ENCODE measurements at regions not wholly inside any gene's neighbourhood (a gene's known extent, or its start where the extent isn't known, plus 50 kb on each side); places are given as distances from the start of the nearest gene placed in this dataset.

GRCh38 chr4:42271096-42271495 lies 118.6 kb upstream of the BEND4 start:
- ATAC-seq (ENCODE audit: low FRiP score in 2 of 2) (no peak), DNase-seq (no peak)
- TF ChIP-seq POLR2A (IDR thresholded peaks at IDR 0.05) (no peak), POLR2AphosphoS5 (IDR thresholded peaks at IDR 0.05) (no peak), EP300 (IDR thresholded peaks at IDR 0.05) (no peak), CTCF (IDR thresholded peaks at IDR 0.05) (no peak)
- Histone ChIP-seq H3K4me1 (no peaks in the 10 kb centered on the region), H3K4me3 (no peak overlapping the region), H3K27me3 (no peaks in the 10 kb centered on the region), H3K27ac (no peak overlapping the region), H3K9me3 (no peaks in the 10 kb centered on the region), H3K36me3 (no peaks in the 10 kb centered on the region)
- WGBS, 2 donors, result 95 to 97% methylated on average over 3 of the region's 3 CpGs

DNA sequence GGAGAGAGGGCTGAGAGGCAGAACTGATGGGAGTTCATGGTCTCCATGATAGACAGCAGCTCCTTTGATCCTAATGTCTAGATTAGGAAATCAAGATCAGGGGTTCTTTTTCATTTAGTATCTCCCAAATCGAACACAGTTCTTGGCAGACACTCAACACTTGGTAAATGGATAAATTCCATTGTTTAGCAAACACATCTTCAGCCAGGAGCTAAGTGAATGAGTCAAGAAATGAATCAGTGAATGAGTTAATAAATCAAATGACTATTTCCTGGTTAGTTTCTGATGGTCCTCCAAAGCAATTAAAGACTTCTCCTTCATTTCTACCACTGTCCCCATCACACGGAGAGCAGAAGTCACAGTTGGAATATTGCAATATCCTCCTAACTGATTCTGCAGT lies 120.0 kb upstream of the SHISA3 start:
- no peak for TF ChIP-seq POLR2AphosphoS5 (IDR thresholded peaks at IDR 0.05)
- peaks cover 0 to 8% (median 3%) of the 10 kb centered on the region in 4 donors for H3K4me1 ChIP-seq
- no peaks in the 10 kb centered on the region for H3K27me3 ChIP-seq
- H3K27ac ChIP-seq, result no peak overlapping the region
- WGBS, 2 donors, result 53 to 56% methylated on average over 2 of the region's 2 CpGs
- no peak for DNase-seq
- ATAC-seq (ENCODE audit: low FRiP score in 2 of 2), result no peak
- no peaks in the 10 kb centered on the region for H3K9me3 ChIP-seq
- no peak overlapping the region for H3K4me3 ChIP-seq
- H3K36me3 ChIP-seq, result no peaks in the 10 kb centered on the region

DNA sequence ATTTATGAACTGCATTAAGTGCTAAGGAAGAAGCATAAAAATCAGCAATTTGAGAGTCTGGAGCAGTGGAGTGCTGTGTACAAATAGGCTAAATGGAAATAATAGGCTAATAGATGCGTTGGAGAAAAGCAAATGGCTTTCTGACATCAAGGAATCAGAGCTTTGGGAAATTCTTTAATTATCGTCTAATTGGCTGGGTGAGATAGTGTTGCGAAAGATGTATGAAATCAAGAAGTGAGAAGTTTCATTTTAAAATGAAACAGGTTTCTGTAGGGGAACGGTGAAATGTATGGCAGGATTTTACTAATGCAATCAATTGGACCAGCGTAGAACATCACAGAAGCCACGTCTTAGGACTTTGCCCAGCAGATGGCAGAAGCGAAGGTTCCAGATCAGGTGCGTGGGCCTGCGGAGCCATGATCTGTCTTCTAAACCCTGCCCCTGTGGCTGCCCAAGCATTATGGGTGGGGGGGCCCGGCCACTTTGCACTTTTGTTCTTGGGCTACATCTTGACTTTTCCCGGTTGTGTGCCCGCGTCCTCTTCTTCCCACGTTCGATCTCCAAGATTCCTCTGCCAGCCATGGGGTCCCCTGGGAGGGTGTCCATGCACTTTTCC lies 118.5 kb upstream of the SHISA3 start:
- H3K27ac ChIP-seq, result no peak overlapping the region
- ATAC-seq (ENCODE audit: low FRiP score in 2 of 2) (no peak), DNase-seq (no peak)
- H3K36me3 ChIP-seq, result no peaks in the 10 kb centered on the region
- H3K4me1 ChIP-seq, result peaks cover 0 to 9% (median 3%) of the 10 kb centered on the region in 4 donors
- TF ChIP-seq POLR2AphosphoS5 (IDR thresholded peaks at IDR 0.05), result no peak
- TF ChIP-seq POLR2A (IDR thresholded peaks at IDR 0.05), result no peak
- no peak for TF ChIP-seq EP300 (IDR thresholded peaks at IDR 0.05)
- TF ChIP-seq CTCF (IDR thresholded peaks at IDR 0.05), result no peak
- WGBS, 2 donors, result 82 to 89% methylated on average over 13 to 15 of the region's 15 CpGs
- H3K9me3 ChIP-seq, result no peaks in the 10 kb centered on the region
- H3K4me3 ChIP-seq, result no peak overlapping the region
- H3K27me3 ChIP-seq, result no peaks in the 10 kb centered on the region

- WGBS, 2 donors, result 63 to 69% methylated on average over 11 of the region's 11 CpGs
- Histone ChIP-seq H3K27me3 (no peaks in the 10 kb centered on the region), H3K4me3 (no peak overlapping the region), H3K27ac (no peak overlapping the region), H3K36me3 (no peaks in the 10 kb centered on the region), H3K4me1 (peaks cover 0 to 9% (median 3%) of the 10 kb centered on the region in 4 donors), H3K9me3 (no peaks in the 10 kb centered on the region)
- no peak for ATAC-seq (ENCODE audit: low FRiP score in 2 of 2)
- DNase-seq, result no peak
- TF ChIP-seq POLR2A (IDR thresholded peaks at IDR 0.05) (no peak), POLR2AphosphoS5 (IDR thresholded peaks at IDR 0.05) (no peak), CTCF (IDR thresholded peaks at IDR 0.05) (peak in 5 of 6 experiments; percentile 32 to 66 (median 46))
These were observed 116.8 kb upstream of the SHISA3 start for GRCh38 chr4:42280327-42281095.

GRCh38 chr4:42281324-42282020 lies 115.8 kb upstream of the SHISA3 start:
- Histone ChIP-seq H3K27ac (no peak overlapping the region), H3K27me3 (no peaks in the 10 kb centered on the region), H3K4me1 (peaks cover 0 to 9% (median 3%) of the 10 kb centered on the region in 4 donors), H3K9me3 (no peaks in the 10 kb centered on the region), H3K4me3 (no peak overlapping the region), H3K36me3 (no peaks in the 10 kb centered on the region)
- WGBS, 2 donors, result 46 to 61% methylated on average over 8 to 9 of the region's 9 CpGs
- ATAC-seq (ENCODE audit: low FRiP score in 2 of 2) (no peak), DNase-seq (no peak)
- TF ChIP-seq POLR2A (IDR thresholded peaks at IDR 0.05), result no peak
- no peak for TF ChIP-seq CTCF (IDR thresholded peaks at IDR 0.05)
- no peak for TF ChIP-seq POLR2AphosphoS5 (IDR thresholded peaks at IDR 0.05)
- no peak for TF ChIP-seq EP300 (IDR thresholded peaks at IDR 0.05)
